Keratinocyte (primary cell): ENCODE measurements at regions not wholly inside any gene's neighbourhood (a gene's known extent, or its start where the extent isn't known, plus 50 kb on each side); places are given as distances from the start of the nearest gene placed in this dataset.

Experiments used
- EZH2 ChIP-seq: IDR thresholded peaks from one replicate; pipeline ENCODE4 v1.6.1; 2012; ENCODE audit warnings: inconsistent platforms, mild to moderate bottlenecking, low read length, moderate library complexity
- TF ChIP-seq, protein P1 (sequence below), 3 experiments: IDR thresholded peaks in 1 of 3; conservative IDR thresholded peaks in 1 of 3; optimal IDR thresholded peaks in 1 of 3; 2 replicates in 2 of 3; 3 replicates in 1 of 3; pipeline versions ENCODE3 to v1.5.1; 2011; ENCODE audit warnings: low read length in 3 of 3, mild to moderate bottlenecking in 3 of 3, moderate library complexity in 2 of 3, control low read depth in 1 of 3, inconsistent platforms in 1 of 3; ENCODE audit not compliant: insufficient read depth in 2 of 3; ENCODE audit errors: extremely low read depth in 1 of 3

DNA sequence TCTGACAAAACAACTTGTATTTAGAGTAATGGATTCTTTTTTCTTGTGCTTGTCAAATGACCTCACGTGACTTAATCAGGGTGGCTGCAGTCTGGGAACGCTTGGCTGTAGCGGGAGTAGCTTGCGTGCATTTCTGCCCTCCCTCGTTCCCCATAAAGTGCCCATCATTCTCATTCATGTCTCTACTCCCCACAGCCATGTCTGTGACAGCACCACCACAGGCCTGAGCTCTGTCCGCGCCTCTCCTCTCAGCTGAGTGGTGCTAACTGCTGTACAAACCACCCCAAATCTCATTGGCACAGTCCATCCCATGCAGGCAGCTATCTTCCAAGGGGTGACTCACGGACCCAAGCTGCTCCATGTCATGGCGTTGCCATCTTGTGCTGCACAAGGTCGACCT, 161.7 kb downstream of the TSN start:
- TF ChIP-seq, protein P1, sequence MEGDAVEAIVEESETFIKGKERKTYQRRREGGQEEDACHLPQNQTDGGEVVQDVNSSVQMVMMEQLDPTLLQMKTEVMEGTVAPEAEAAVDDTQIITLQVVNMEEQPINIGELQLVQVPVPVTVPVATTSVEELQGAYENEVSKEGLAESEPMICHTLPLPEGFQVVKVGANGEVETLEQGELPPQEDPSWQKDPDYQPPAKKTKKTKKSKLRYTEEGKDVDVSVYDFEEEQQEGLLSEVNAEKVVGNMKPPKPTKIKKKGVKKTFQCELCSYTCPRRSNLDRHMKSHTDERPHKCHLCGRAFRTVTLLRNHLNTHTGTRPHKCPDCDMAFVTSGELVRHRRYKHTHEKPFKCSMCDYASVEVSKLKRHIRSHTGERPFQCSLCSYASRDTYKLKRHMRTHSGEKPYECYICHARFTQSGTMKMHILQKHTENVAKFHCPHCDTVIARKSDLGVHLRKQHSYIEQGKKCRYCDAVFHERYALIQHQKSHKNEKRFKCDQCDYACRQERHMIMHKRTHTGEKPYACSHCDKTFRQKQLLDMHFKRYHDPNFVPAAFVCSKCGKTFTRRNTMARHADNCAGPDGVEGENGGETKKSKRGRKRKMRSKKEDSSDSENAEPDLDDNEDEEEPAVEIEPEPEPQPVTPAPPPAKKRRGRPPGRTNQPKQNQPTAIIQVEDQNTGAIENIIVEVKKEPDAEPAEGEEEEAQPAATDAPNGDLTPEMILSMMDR (optimal IDR thresholded peaks at IDR 0.05 in 1 of 3, IDR thresholded peaks at IDR 0.05 in 1 of 3, conservative IDR thresholded peaks at IDR 0.05 in 1 of 3; ENCODE audit: extremely low read depth in 1 of 3, insufficient read depth in 2 of 3, low read length in 3 of 3), result no peak
- no peak for TF ChIP-seq EZH2
